VCaP (cell line): ENCODE measurements at regions not wholly inside any gene's neighbourhood (a gene's known extent, or its start where the extent isn't known, plus 50 kb on each side); places are given as distances from the start of the nearest gene placed in this dataset.

Experiments used
- H3K27ac ChIP-seq: fragments of 450-650 bp; 2 replicates; pipeline ENCODE4 v1.5.1; 2017
- CTCF ChIP-seq: fragments of 450-650 bp; conservative IDR thresholded peaks from 2 replicates; pipeline ENCODE4 v1.5.1; 2017; ENCODE audit warnings: mild to moderate bottlenecking, moderate library complexity

- TF ChIP-seq CTCF, result no peak
- H3K27ac ChIP-seq, result no peak overlapping the region
Observed at GRCh38 chr11:37092487-37092886, 494.5 kb upstream of the RAG2 start.

GRCh38 chr11:37089439-37089838 is 491.4 kb upstream of the RAG2 start:
- peak overlapping the region; percentile 18; the same call in 1 of the 2 replicates for H3K27ac ChIP-seq
- no peak for TF ChIP-seq CTCF

GRCh38 chr11:37088573-37088910 is 490.5 kb upstream of the RAG2 start:
- TF ChIP-seq CTCF, result no peak
- H3K27ac ChIP-seq, result peak overlapping the region; percentile 9; the same call in 1 of the 2 replicates

GRCh38 chr11:37087650-37088572 is 489.9 kb upstream of the RAG2 start:
- peak overlapping the region; percentile 9; the same call in 1 of the 2 replicates for H3K27ac ChIP-seq
- no peak for TF ChIP-seq CTCF

- H3K27ac ChIP-seq, result no peak overlapping the region
- TF ChIP-seq CTCF, result no peak
Observed at GRCh38 chr11:37078521-37078920, 480.5 kb upstream of the RAG2 start.

- H3K27ac ChIP-seq, result no peak overlapping the region
- no peak for TF ChIP-seq CTCF
Observed at GRCh38 chr11:37076866-37077265, 478.8 kb upstream of the RAG2 start.

GRCh38 chr11:37072538-37073055 is 474.6 kb upstream of the RAG2 start:
- TF ChIP-seq CTCF, result no peak
- H3K27ac ChIP-seq, result no peak overlapping the region
